OCI-LY1 (cell line): ENCODE measurements at regions not wholly inside any gene's neighbourhood (a gene's known extent, or its start where the extent isn't known, plus 50 kb on each side); places are given as distances from the start of the nearest gene placed in this dataset.

Experiments used
- H2AFZ ChIP-seq: fragments of 200-600 bp; sonication (generic), shearing (Covaris generic); 2 replicates; pipeline ENCODE4 v1.6.0; 2014; ENCODE audit warnings: antibody characterized with exemption, mild to moderate bottlenecking, low read length
- H3F3A ChIP-seq: fragments of 200-600 bp; sonication (generic), shearing (Covaris generic); 2 replicates; pipeline ENCODE4 v1.6.0; 2014; ENCODE audit warnings: mild to moderate bottlenecking, antibody characterized with exemption, low read length, moderate library complexity; ENCODE audit not compliant: insufficient read depth
- H3K27ac ChIP-seq: fragments of 200-600 bp; sonication (generic); 2 replicates; pipeline ENCODE4 v1.5.1; 2014; ENCODE audit warnings: low read length, mixed run types, mild to moderate bottlenecking, low read depth; ENCODE audit not compliant: poor library complexity, severe bottlenecking
- H3K27me3 ChIP-seq: fragments of 200-600 bp; sonication (generic); 2 replicates; pipeline ENCODE4 v1.6.0; 2014; ENCODE audit warnings: antibody characterized with exemption, mild to moderate bottlenecking, low read length, moderate library complexity; ENCODE audit not compliant: insufficient read depth
- H3K36me3 ChIP-seq: fragments of 200-600 bp; sonication (generic); 2 replicates; pipeline ENCODE4 v1.6.1; 2014; ENCODE audit warnings: mild to moderate bottlenecking, antibody characterized with exemption, low read length, moderate library complexity, mixed read lengths; ENCODE audit not compliant: insufficient read depth
- H3K4me1 ChIP-seq: fragments of 200-600 bp; sonication (generic); 2 replicates; pipeline ENCODE4 v1.5.1; 2014; ENCODE audit warnings: mild to moderate bottlenecking, low read length, moderate library complexity; ENCODE audit not compliant: insufficient read depth, severe bottlenecking
- H3K4me2 ChIP-seq: fragments of 200-600 bp; sonication (generic), shearing (Covaris generic); 2 replicates; pipeline ENCODE4 v1.6.1; 2014; ENCODE audit warnings: low read length
- H3K4me3 ChIP-seq: fragments of 200-600 bp; sonication (generic); 2 replicates; pipeline ENCODE4 v1.5.1; 2014; ENCODE audit warnings: low read length, low read depth, mild to moderate bottlenecking, mixed read lengths; ENCODE audit not compliant: poor library complexity, severe bottlenecking
- H3K79me2 ChIP-seq: fragments of 200-600 bp; shearing (Covaris generic); 2 replicates; pipeline ENCODE4 v1.6.1; 2016; ENCODE audit warnings: mixed run types, low read length, mixed read lengths; ENCODE audit not compliant: insufficient read depth
- H3K9ac ChIP-seq: fragments of 200-600 bp; sonication (generic), shearing (Covaris generic); 2 replicates; pipeline ENCODE4 v1.6.1; 2014; ENCODE audit warnings: mild to moderate bottlenecking, low read length, mixed read lengths
- H3K9me2 ChIP-seq: fragments of 200-600 bp; sonication (generic), shearing (Covaris generic); 2 replicates; pipeline ENCODE4 v1.6.1; 2014; ENCODE audit warnings: low read depth, mild to moderate bottlenecking, low read length, mixed read lengths
- H3K9me3 ChIP-seq: fragments of 200-600 bp; shearing (Covaris generic); 2 replicates; pipeline ENCODE4 v1.6.1; 2014; ENCODE audit warnings: low read length, mixed read lengths
- H4K20me1 ChIP-seq: fragments of 200-600 bp; sonication (generic), shearing (Covaris generic); 2 replicates; pipeline ENCODE4 v1.6.0; 2016; ENCODE audit warnings: mild to moderate bottlenecking, low read length; ENCODE audit not compliant: insufficient read depth
- CTCF ChIP-seq: fragments of 200-600 bp; sonication (generic), shearing (Covaris generic); IDR thresholded peaks from 2 replicates; pipeline ENCODE4 v1.5.1; 2017; ENCODE audit warnings: mild to moderate bottlenecking, antibody characterized with exemption, low read length, moderate library complexity, mixed read lengths
- EZH2 ChIP-seq: fragments of 200-600 bp; sonication (generic), shearing (Covaris generic); IDR thresholded peaks from 2 replicates; pipeline ENCODE4 v1.8.0; 2017; ENCODE audit warnings: borderline replicate concordance, mixed run types, mild to moderate bottlenecking, antibody characterized with exemption, low read length, moderate library complexity, mixed read lengths

- H3K36me3 ChIP-seq: no peaks in the 10 kb centered on the region
- TF ChIP-seq CTCF: no peak
- TF ChIP-seq EZH2: no peak
- no peaks in the 10 kb centered on the region for H4K20me1 ChIP-seq
- no peak overlapping the region for H3K27ac ChIP-seq
- no peak overlapping the region for H3K9ac ChIP-seq
- no peaks in the 10 kb centered on the region for H3K9me3 ChIP-seq
- H3K4me1 ChIP-seq: no peaks in the 10 kb centered on the region
- H3K4me2 ChIP-seq: no peak overlapping the region
- no peaks in the 10 kb centered on the region for H3K79me2 ChIP-seq
- no peak overlapping the region for H3K4me3 ChIP-seq
- H3F3A ChIP-seq: no peaks in the 10 kb centered on the region
- 0 out of 2 replicates have a peak, but pooled peaks cover 9% of the 10 kb centered on the region for H3K27me3 ChIP-seq
- no peak overlapping the region for H2AFZ ChIP-seq
- no peaks in the 10 kb centered on the region for H3K9me2 ChIP-seq
These were observed 347.4 kb downstream of the PTPRU start for GRCh38 chr1:29583727-29584126.

- no peak overlapping the region for H3K9ac ChIP-seq
- H3K9me3 ChIP-seq: no peaks in the 10 kb centered on the region
- H3K4me2 ChIP-seq: no peak overlapping the region
- H3K4me3 ChIP-seq: no peak overlapping the region
- TF ChIP-seq EZH2 (no peak), CTCF (no peak)
- no peaks in the 10 kb centered on the region for H3K36me3 ChIP-seq
- H3K27ac ChIP-seq: no peak overlapping the region
- no peaks in the 10 kb centered on the region for H3K4me1 ChIP-seq
- 0 out of 2 replicates have a peak, but pooled peaks cover 3% of the 10 kb centered on the region for H3K27me3 ChIP-seq
- no peaks in the 10 kb centered on the region for H3K9me2 ChIP-seq
- no peaks in the 10 kb centered on the region for H3K79me2 ChIP-seq
- H3F3A ChIP-seq: no peaks in the 10 kb centered on the region
- no peaks in the 10 kb centered on the region for H4K20me1 ChIP-seq
- H2AFZ ChIP-seq: no peak overlapping the region
These were observed 344.9 kb downstream of the PTPRU start for GRCh38 chr1:29581256-29581655.

DNA sequence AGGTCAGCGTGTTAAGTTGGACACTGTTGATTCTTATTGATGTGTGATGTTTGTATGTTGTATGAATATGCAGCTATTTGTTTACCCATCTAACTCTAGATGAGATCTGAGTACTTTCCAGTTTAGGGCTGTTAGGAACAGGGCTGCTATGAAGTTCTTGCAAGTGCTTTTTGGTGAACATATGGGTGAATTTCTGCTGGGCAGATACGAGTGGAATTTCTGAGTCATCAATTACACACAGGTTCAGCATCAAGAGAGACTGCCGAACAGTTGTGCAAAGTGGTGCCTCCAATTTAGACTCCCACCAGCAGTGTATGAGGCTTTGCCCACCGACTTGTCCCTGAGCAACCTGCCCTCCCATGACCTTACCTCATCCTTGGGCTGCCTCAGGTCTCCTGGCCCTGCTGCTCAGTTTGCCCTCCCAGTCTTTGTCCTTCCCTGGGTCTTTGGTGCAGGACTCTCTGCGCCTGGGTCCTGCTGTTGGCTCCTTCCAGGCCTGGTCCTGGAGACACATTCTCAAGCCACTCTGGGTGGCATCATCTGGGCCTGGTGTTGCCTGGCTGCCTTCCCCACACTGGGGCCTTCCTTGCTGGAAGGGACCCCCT is 343.6 kb downstream of the PTPRU start:
- Histone ChIP-seq H3K9ac (no peak overlapping the region), H2AFZ (no peak overlapping the region), H3K27ac (no peak overlapping the region), H3K4me3 (no peak overlapping the region), H3F3A (no peaks in the 10 kb centered on the region), H3K9me3 (no peaks in the 10 kb centered on the region), H4K20me1 (no peaks in the 10 kb centered on the region), H3K36me3 (no peaks in the 10 kb centered on the region), H3K4me1 (no peaks in the 10 kb centered on the region), H3K27me3 (0 out of 2 replicates have a peak, but pooled peaks cover 3% of the 10 kb centered on the region), H3K79me2 (no peaks in the 10 kb centered on the region), H3K9me2 (no peaks in the 10 kb centered on the region), H3K4me2 (no peak overlapping the region)
- TF ChIP-seq CTCF (no peak), EZH2 (no peak)
